Tibial artery (tissue), 4 donors: ENCODE measurements at regions not wholly inside any gene's neighbourhood (a gene's known extent, or its start where the extent isn't known, plus 50 kb on each side); places are given as distances from the start of the nearest gene placed in this dataset.

Experiments
- DNase-seq, 2 donors: peaks; one replicate each; pipeline ENCODE4 v3.0.0-alpha.2; 2019
- H3K27ac ChIP-seq, 2 donors: fragments of 200-600 bp; sonication (generic) in 1 of 2; 1 replicate in 1 of 2; 2 replicates in 1 of 2; pipeline ENCODE4 v1.5.1; 2018 to 2019; ENCODE audit warnings: mild to moderate bottlenecking in 1 of 2
- H3K27me3 ChIP-seq, 2 donors: fragments of 200-600 bp; sonication (generic) in 1 of 2; one replicate each; pipeline versions ENCODE4 v1.5.1 to v1.6.0; 2016 to 2019
- H3K36me3 ChIP-seq, 3 donors: fragments of 200-600 bp; sonication (generic) in 2 of 3; one replicate each; pipeline ENCODE4 v1.5.1; 2016 to 2019; ENCODE audit warnings: mild to moderate bottlenecking in 2 of 3
- H3K4me1 ChIP-seq, 4 donors: fragments of 200-600 bp; sonication (generic) in 2 of 4; 1 replicate in 3 of 4; 2 replicates in 1 of 4; pipeline ENCODE4 v1.5.1; 2016 to 2019
- H3K4me3 ChIP-seq, 2 donors: fragments of 200-600 bp; sonication (generic) in 1 of 2; 1 replicate in 1 of 2; 2 replicates in 1 of 2; pipeline ENCODE4 v1.5.1; 2018 to 2019; ENCODE audit warnings: mild to moderate bottlenecking in 2 of 2
- H3K9me3 ChIP-seq, 3 donors: fragments of 200-600 bp; sonication (generic) in 1 of 3; one replicate each; pipeline ENCODE4 v1.5.1; 2016 to 2019
- intact Hi-C: fragments of 100-400 bp; cut with DNase I; formaldehyde crosslinking; loops from one replicate; pipeline ENCODE4 v1.15.0; 2023; ENCODE audit warnings: low total_unique reads
- TF ChIP-seq, protein P1 (sequence below), 2 experiments: fragments of 200-600 bp in 1 of 2; fragments of 450-650 bp in 1 of 2; IDR thresholded peaks; one replicate each; pipeline ENCODE4 v1.5.1; 2017 to 2019; ENCODE audit warnings: antibody characterized with exemption in 2 of 2, mild to moderate bottlenecking in 1 of 2, moderate library complexity in 1 of 2

DNA sequence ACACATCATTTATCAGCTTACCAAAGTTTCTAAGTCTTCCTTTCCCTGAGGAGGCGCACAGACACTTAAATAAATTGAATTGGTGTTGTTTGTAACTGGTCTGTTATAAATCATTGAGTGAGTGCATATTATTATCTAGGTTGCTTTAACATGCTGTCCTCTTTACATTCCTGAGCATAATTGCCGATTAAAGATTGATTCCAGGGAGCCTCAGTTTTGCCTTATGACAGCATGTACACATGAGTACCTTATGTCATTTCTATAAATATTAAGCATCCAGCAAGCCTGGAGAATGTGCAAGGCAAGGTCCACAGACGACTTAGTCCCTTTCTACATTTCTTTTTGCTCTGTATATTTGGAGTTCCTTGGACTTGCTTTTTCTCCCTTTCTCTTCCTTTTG, 177.9 kb upstream of the STEAP4 start:
- no peaks in the 10 kb centered on the region for H3K4me1 ChIP-seq
- no peaks in the 10 kb centered on the region for H3K9me3 ChIP-seq
- TF ChIP-seq, protein P1, sequence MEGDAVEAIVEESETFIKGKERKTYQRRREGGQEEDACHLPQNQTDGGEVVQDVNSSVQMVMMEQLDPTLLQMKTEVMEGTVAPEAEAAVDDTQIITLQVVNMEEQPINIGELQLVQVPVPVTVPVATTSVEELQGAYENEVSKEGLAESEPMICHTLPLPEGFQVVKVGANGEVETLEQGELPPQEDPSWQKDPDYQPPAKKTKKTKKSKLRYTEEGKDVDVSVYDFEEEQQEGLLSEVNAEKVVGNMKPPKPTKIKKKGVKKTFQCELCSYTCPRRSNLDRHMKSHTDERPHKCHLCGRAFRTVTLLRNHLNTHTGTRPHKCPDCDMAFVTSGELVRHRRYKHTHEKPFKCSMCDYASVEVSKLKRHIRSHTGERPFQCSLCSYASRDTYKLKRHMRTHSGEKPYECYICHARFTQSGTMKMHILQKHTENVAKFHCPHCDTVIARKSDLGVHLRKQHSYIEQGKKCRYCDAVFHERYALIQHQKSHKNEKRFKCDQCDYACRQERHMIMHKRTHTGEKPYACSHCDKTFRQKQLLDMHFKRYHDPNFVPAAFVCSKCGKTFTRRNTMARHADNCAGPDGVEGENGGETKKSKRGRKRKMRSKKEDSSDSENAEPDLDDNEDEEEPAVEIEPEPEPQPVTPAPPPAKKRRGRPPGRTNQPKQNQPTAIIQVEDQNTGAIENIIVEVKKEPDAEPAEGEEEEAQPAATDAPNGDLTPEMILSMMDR (IDR thresholded peaks at IDR 0.05) = no peak
- no peaks in the 10 kb centered on the region for H3K27me3 ChIP-seq
- H3K27ac ChIP-seq = no peak overlapping the region
- no peak overlapping the region for H3K4me3 ChIP-seq
- no peaks in the 10 kb centered on the region for H3K36me3 ChIP-seq
- DNase-seq = no peak
- intact Hi-C loops = no loop called here

DNA sequence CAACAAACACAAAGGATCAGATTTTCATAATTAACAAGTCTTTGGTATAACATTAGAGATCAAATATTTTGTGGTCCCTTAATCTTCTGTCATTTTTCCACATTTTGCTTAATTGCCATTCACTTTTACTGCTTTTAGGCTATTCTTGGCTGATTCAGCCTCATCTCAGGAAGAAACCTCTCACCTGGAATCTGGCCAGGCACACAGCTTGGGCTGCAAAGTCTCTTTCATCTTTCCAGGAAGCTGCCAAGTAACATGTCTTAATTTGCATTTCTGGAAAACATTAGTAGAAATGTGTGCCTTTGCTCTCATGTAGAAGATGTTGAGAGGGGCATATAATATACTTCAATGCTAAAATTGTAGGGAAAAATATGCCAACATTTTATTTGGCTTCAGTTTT, 174.2 kb upstream of the STEAP4 start:
- Histone ChIP-seq H3K9me3 (no peaks in the 10 kb centered on the region), H3K4me1 (no peaks in the 10 kb centered on the region), H3K27ac (no peak overlapping the region), H3K27me3 (no peaks in the 10 kb centered on the region), H3K36me3 (no peaks in the 10 kb centered on the region), H3K4me3 (no peak overlapping the region)
- TF ChIP-seq, protein P1 (IDR thresholded peaks at IDR 0.05) = no peak
- no peak for DNase-seq
- intact Hi-C loops = no loop called here

DNA sequence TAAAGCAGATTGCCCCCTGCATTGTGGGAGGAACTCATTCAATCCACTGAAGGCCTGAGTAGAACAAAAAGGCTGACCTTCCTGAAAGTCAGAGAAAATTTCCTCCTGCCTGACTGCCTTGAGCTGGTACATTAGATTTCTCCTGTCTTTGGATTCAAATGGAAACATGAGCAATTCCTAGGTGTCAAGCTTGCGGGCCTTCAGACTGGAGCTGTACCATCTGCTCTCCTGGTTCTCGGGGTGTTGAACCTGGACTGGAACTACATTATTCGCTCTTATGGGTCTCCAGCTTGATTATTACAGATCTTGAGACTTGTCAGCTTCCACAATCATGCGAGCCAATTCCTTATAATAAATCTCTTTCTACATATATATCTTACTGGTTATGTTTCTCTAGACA, 173.6 kb upstream of the STEAP4 start:
- no peaks in the 10 kb centered on the region for H3K4me1 ChIP-seq
- TF ChIP-seq, protein P1 (IDR thresholded peaks at IDR 0.05) = no peak
- intact Hi-C loops = no loop called here

DNA sequence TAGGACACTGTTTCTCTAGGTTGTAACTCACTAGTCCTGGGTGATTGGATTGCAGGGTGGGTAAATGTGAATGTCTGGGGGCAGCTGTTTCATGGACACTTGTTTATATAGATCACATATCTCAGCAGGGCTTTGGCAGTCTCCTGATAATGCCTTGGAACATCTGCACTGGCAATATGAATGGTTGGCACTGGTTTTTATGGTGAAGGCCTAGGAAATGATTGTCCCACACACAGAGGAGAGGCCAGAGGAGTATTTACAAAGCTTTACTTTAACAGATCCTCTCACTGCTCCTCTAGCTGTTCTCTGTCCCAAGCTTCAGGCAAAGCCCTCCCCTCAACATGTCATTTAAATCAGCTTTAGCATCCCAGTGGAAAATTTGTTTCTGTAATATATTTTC, 171.3 kb upstream of the STEAP4 start:
- H3K4me3 ChIP-seq = no peak overlapping the region
- H3K36me3 ChIP-seq = no peaks in the 10 kb centered on the region
- no peaks in the 10 kb centered on the region for H3K27me3 ChIP-seq
- intact Hi-C loops = no loop called here
- H3K9me3 ChIP-seq = no peaks in the 10 kb centered on the region
- no peak overlapping the region for H3K27ac ChIP-seq
- no peak for DNase-seq
- TF ChIP-seq, protein P1 (IDR thresholded peaks at IDR 0.05) = no peak
- H3K4me1 ChIP-seq = no peaks in the 10 kb centered on the region

More for the DNA sequence above, 173.6 kb upstream of the STEAP4 start:
- no peak overlapping the region for H3K27ac ChIP-seq
- no peaks in the 10 kb centered on the region for H3K9me3 ChIP-seq
- no peaks in the 10 kb centered on the region for H3K36me3 ChIP-seq
- H3K4me3 ChIP-seq = no peak overlapping the region
- DNase-seq = no peak
- H3K27me3 ChIP-seq = no peaks in the 10 kb centered on the region

DNA sequence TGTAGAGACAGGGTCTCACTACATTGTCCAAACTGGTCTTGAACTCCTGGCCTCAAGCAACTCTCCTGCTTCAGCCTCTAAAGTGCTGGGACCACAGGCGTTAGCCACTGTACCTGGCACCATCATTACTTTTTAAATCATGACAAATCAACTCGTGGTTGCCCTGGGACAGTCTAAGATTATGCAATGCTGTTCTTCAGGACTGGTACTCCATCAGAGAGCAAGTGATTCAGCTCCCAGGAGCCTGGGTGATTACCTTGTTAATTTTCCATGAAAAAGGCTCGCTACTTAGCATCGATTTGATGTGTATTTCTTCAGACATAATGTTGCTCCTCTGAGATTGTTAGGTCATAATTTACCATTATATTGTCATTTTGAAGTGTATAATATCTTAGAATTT, 158.9 kb upstream of the STEAP4 start:
- H3K27ac ChIP-seq = no peak overlapping the region
- intact Hi-C loops = no loop called here
- H3K27me3 ChIP-seq = no peaks in the 10 kb centered on the region
- DNase-seq = no peak
- H3K4me3 ChIP-seq = no peak overlapping the region
- TF ChIP-seq, protein P1 (IDR thresholded peaks at IDR 0.05) = no peak
- H3K4me1 ChIP-seq = no peaks in the 10 kb centered on the region
- H3K36me3 ChIP-seq = no peaks in the 10 kb centered on the region
- no peaks in the 10 kb centered on the region for H3K9me3 ChIP-seq

DNA sequence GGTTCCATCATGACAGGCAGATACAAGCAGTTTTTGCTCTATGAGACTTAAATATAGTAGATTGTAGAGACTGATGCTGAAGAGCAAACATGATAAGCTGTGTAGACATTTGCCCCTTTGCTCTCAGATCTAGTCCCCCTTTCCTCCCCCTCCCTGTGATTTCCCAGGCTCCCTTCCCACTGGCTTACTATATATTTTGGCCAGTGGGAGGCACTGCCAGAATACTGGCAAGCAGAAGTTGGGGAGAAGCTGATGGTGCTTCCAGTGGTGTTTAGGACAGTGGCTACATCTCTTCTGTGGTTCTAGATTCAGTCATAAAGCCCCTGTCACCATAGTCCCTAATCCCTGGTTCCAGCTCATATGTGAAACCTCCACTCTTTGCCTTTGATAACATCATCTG, 156.1 kb upstream of the STEAP4 start:
- no peak for DNase-seq
- Histone ChIP-seq H3K36me3 (no peaks in the 10 kb centered on the region), H3K9me3 (no peaks in the 10 kb centered on the region), H3K4me1 (no peaks in the 10 kb centered on the region), H3K27ac (no peak overlapping the region), H3K4me3 (no peak overlapping the region), H3K27me3 (no peaks in the 10 kb centered on the region)
- intact Hi-C loops = no loop called here
- TF ChIP-seq, protein P1 (IDR thresholded peaks at IDR 0.05) = no peak
